Activated CD4-positive, CD25-positive, alpha-beta regulatory T cell treated with anti-CD3 and anti-CD28 coated beads, Interleukin-2, amount 50 U/mL, for 16 hours (primary cell): ENCODE measurements at regions not wholly inside any gene's neighbourhood (a gene's known extent, or its start where the extent isn't known, plus 50 kb on each side); places are given as distances from the start of the nearest gene placed in this dataset.

Experiments used
- DNase-seq: peaks from one replicate; pipeline ENCODE4 v3.0.0-alpha.2; 2020; ENCODE audit warnings: low read depth, low spot score

DNA sequence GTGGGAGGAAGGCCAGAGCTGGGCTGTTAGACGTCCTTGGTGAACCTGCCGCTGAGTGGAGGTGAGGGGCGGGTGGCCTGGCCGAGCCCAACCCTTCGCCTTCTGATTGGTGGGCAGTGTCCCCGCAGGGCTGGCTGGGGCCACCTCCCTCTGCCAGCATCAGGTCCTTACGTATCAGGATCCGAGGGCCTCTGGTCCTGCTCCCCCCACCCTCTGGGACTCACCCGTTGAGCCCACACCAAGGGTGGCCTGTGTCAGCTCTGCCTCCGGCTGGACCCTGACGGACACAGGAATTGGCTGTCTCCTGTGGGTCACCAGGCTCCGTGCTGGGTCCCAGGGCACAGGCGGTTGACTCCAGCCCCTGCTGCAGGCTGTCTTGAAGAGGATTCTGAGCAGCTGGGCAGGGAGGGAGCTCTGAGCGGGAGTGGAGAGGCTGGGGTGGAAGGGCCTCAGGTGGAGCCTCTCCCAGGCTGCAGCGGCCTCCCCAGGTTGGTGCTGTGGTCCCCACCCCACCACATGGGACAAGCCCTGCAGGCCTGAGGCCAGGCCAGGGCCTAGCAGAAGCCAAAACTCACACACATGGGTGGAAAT, 58.4 kb upstream of the NKX1-1 start:
- DNase-seq, result no peak

DNA sequence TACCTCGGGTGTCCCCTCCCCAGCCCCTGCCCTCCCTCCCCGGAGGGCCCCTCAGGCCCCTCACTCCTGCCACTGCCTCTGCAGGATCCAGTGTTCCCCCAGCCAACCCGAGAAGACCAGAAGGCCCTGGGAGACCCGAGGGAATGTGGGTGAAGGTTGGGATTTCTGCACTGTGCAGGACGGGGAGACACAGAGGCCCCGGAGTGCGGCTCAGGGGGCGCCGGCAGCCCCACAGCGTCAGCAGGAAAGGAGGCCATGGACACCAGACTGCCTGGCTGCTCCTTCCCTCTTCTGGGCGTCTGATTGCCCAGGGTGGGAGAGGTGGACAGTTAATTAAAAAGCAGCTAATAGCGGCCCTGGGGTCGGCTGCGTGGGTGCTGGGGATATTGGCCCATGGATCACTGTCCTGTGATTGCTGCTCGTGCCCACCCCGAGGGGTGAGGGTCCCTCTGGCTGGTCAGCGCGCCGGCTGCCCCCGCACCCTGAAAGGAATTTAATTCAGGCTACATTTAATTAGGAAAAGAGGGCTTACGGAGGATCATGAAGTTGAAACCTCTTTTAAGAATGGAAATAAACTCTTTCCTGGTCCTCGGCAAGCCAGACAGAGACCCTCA, 57.8 kb upstream of the NKX1-1 start:
- no peak for DNase-seq

DNA sequence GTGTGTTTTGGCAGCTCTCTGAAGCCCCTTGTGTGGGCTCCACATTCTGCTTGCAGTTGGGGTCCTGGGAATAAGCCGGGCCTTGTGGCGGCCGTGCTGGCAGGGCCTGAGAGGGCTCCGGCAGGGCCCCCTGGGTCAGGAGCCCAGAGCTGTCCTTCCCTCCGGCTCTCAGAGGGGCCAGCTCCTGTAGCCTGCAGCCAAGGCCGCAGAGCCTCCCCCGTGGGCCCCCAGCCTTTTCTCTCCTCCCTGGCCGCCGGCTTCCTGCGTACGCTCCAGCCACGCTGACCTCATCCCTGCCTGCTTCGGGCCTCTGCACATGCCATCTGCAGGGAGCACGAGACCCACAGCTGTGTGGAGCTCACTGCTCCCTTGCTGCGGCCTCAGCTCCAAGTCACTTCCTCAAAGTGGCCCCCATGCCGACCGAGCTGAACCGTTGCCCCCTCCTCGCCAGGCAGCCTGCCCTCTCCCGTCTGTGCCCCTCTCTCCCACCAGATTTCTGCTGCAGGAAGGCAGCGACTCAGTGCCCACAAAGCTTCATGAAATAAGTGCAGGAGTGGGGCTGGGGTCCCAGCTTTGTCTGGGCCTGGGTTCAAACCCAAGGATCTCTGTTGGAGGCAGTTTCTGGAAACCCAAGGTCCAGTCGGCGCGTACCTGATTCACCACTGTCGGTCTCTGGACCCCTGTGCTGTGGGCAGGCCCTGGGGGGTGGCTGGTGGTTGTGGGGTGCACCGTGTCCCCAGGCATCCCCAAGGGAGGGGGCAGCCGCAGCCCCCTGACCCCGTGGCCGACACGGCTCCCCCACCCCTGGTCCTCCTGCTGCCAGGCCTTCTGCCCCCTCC, 57.1 kb upstream of the NKX1-1 start:
- no peak for DNase-seq

DNA sequence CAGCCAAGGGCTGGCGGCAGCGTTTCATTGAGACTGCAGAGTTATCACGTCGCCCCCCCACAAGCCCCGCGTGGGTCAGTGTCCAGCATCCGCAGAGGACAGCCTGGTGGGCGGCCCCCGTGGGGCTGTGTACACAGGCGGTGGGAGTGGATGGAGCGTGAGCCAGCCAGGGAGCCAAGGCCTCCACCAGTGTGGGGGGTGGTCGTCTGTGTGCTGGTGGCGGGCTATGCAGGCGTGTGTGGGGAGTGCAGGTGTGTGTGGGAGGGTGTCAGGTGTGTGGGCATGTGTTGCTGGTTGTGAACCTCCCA, 56.5 kb upstream of the NKX1-1 start:
- no peak for DNase-seq

DNA sequence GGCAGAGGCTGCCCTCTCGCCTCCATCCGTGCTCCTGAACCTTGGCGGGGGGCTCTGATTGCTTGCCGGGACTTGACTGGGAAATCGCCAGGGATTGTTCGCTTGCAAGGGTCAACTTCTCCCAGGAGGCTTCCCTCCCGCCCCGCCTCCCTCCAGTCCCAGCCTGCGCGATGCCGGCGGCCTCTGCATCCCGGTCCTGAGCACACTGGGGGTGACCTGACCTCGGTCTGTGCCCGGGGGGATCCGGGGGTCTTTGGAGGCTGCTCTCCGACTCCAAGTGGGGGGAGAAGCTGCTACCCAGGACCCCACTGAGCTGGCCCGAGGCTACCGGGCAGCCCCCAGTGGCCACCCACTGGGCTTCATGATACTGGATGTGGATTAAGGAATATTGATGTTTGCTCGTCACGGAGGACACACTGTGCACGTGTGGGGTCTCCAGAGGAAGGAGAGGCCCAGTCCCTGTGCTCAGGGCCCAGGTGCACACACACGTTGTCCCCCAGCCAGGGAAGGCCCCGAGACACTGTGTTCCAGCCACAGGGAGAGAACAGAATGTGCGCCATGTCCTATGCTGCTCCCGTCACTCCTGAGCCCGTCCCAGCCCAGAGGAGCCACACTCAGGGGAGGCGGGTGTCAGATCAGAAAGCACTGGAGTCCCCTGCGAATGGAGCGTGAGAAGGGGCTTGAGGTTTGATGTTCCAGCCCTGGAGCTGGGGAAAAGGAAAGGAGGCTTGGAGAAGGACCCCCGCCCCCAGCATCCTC, 55.9 kb upstream of the NKX1-1 start:
- no peak for DNase-seq

DNA sequence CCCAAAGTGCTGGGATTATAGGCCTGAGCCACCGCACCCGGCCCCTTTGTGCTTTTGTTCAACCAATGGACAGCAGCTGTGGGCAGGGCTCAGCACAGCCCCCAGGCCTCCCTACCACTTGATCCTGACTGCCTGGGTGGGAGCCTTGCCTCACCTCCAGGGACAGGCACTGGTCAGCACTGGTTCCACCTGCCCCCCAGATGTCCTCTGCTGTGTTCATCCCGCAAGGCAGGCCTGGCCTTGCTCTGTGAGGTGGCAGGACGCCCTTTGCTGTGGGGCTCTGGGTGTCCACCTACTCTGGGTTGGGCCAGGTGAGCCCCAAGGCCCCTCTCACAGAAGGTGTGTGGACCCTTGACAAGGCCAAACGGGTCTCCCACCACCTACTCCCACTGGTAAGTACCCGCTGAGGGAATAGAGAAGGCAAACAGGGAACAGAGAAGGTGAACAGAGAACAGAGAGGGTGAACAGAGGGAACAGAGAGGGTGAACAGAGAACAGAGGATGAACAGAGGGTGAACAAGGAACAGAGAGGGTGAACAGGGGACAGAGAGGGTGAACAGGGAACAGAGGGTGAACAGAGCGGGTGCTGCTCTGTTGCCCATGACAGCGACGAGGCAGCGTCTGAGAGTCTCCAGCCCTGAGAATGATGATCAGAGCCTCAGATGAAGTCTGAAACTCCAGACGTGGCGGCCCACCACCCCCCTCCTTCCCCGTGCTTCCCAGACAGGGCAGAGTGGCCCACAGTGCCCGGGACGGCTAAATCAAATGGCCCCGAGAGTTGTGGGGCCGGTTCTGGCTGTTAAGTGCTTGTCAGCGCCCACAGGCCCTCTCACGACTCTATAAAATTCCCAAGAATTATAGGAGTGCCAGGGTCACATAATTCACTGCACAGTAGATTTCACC, 55.0 kb upstream of the NKX1-1 start:
- DNase-seq, result no peak

DNA sequence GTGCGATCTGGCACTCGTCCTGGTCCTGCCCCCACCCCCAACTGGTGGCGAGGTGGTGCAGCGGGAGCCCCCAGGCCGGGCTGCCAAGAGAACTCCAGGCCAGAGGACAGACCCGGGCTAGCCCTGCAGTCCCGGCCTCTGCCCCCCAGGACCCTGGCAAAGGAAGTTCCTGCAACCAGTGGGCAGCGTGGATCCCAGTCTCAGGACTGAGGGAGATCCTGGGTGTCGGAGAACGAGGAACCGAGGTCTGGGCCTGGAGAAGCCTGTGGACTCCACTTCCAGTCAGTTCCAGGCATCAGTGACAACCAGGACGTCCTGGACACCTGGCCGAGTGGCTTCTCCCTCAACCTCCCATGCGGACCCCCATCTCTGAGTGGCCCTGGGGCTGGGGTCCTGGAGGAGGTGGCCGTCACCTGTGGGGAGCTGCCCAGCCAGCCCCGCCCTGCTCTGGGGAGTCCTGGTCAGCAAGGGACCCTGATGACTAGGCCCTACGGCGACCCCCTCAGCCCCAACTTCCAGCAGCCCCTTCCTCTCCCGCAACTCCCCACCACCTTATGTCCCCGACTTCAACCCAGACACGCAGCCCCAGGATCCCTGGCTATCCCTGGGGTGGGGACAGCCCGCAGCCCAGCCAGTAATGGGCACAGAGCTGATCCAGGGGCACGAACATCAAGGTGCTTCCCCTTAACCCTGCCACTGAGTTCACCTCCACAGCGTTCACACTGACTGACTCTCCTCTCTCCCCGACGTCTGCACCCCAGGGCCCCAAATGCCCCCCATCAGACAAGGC, 53.7 kb upstream of the NKX1-1 start:
- DNase-seq, result no peak

DNA sequence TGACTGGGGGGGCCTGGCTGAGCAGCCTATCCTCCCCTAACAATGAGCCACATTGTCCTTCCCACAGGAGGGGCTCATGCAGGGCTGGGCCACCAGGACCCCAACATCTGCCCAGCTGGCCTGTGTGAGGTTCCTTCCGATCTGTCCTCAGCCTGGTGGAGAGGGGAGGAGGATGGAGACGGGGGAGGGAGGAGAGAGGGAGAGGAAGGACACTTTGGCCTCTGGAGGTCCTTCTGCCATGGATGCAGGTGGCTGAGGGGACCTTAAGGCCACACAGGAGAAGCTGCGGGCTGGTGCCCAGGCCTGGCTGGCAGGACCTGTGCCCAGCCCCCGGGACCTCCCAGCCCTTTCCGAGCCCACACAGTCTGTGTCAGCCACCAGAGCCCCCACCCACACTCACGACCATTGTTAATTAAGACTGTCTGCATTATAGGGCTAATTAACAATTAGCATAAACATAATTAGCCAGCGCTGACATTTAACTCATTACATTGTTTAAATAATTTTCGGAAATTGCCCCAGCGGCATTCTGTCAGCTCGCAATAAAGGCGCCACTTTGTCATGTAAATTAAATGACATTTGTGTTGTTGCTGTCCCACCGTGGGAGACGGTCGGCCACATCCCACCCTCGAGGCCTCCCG, 53.0 kb upstream of the NKX1-1 start:
- no peak for DNase-seq

DNA sequence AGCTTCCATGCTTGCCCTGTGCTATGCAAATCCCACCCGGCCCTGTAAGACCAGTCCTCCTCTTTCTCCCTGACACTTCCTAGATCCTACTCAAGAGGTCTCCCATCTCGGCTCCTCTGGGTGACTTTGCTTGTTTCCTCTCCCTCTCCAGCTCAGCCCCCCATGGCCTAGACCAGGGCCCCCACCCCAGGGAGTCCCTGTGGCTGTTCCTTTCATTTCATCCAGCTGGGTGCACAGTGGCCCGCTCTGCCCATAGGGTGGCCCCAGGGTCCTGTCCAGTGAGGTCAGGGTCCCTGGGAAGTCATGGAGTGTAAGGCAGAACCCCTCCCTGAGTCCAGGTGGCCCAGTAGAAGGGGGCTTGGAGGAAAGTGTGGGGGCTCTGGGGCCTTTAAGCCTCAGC, 52.3 kb upstream of the NKX1-1 start:
- no peak for DNase-seq
